Neural progenitor cell (in vitro differentiated cells): ENCODE measurements at regions not wholly inside any gene's neighbourhood (a gene's known extent, or its start where the extent isn't known, plus 50 kb on each side); places are given as distances from the start of the nearest gene placed in this dataset.

ENCODE experiments used
- DNase-seq: peaks from one replicate; pipeline ENCODE4 v3.0.0-alpha.2; 2016; ENCODE audit warnings: low spot score
- H2AFZ ChIP-seq: fragments of 200-600 bp; sonication (generic); replicated peaks from 2 replicates; pipeline ENCODE4 v1.6.1; 2016; ENCODE audit warnings: antibody characterized with exemption
- H3F3A ChIP-seq: fragments of 200-600 bp; sonication (generic); 2 replicates; pipeline ENCODE4 v1.6.1; 2016; ENCODE audit warnings: antibody characterized with exemption, low read depth
- H3K27ac ChIP-seq: fragments of 200-600 bp; sonication (generic); 2 replicates; pipeline ENCODE4 v1.5.1; 2016; ENCODE audit warnings: mild to moderate bottlenecking
- H3K27me3 ChIP-seq: fragments of 200-600 bp; sonication (generic); 2 replicates; pipeline ENCODE4 v1.6.1; 2016; ENCODE audit warnings: mild to moderate bottlenecking, moderate library complexity
- H3K36me3 ChIP-seq: fragments of 200-600 bp; sonication (generic); 2 replicates; pipeline ENCODE4 v1.5.1; 2016
- H3K4me1 ChIP-seq: fragments of 200-600 bp; sonication (generic); 2 replicates; pipeline ENCODE4 v1.6.1; 2016; ENCODE audit warnings: mixed run types
- H3K4me2 ChIP-seq: fragments of 200-600 bp; sonication (generic); 2 replicates; pipeline ENCODE4 v1.6.1; 2016
- H3K4me3 ChIP-seq: fragments of 200-600 bp; sonication (generic); 2 replicates; pipeline ENCODE4 v1.5.1; 2016
- H3K79me2 ChIP-seq: fragments of 200-600 bp; sonication (generic); 2 replicates; pipeline ENCODE4 v1.6.1; 2016; ENCODE audit warnings: low read depth
- H3K9ac ChIP-seq: fragments of 200-600 bp; sonication (generic); 2 replicates; pipeline ENCODE4 v1.6.1; 2016
- H3K9me3 ChIP-seq: fragments of 200-600 bp; sonication (generic); 2 replicates; pipeline ENCODE4 v1.5.1; 2016; ENCODE audit warnings: low read depth
- H4K20me1 ChIP-seq: fragments of 200-600 bp; sonication (generic); 2 replicates; pipeline ENCODE4 v1.6.1; 2016; ENCODE audit warnings: low read depth
- H3K27ac Mint-ChIP-seq: 3 replicates; pipeline ENCODE4 v1.8.0; 2021; ENCODE audit warnings: mixed read lengths
- H3K27me3 Mint-ChIP-seq: 2 replicates; pipeline ENCODE4 v1.8.0; 2022; ENCODE audit warnings: low read depth, mild to moderate bottlenecking, inconsistent platforms, moderate library complexity, mixed read lengths; ENCODE audit not compliant: insufficient read depth
- H3K36me3 Mint-ChIP-seq: 3 replicates; pipeline ENCODE4 v1.8.0; 2021; ENCODE audit warnings: mixed read lengths
- H3K4me1 Mint-ChIP-seq: 3 replicates; pipeline ENCODE4 v1.8.0; 2021; ENCODE audit warnings: mixed read lengths
- H3K4me3 Mint-ChIP-seq: 3 replicates; pipeline ENCODE4 v1.8.0; 2021; ENCODE audit warnings: mild to moderate bottlenecking, moderate library complexity, mixed read lengths
- H3K9me3 Mint-ChIP-seq: 3 replicates; pipeline ENCODE4 v1.8.0; 2020; ENCODE audit warnings: mixed read lengths
- CTCF ChIP-seq: fragments of 200-600 bp; sonication (generic); IDR thresholded peaks from 2 replicates; pipeline ENCODE4 v1.5.1; 2017; ENCODE audit warnings: antibody characterized with exemption, mild to moderate bottlenecking
- EZH2 ChIP-seq: fragments of 200-600 bp; sonication (generic); IDR thresholded peaks from 2 replicates; pipeline ENCODE4 v1.6.1; 2017; ENCODE audit warnings: antibody characterized with exemption, mild to moderate bottlenecking, moderate library complexity
- EZH2phosphoT487 ChIP-seq: fragments of 200-600 bp; sonication (generic); IDR thresholded peaks from 2 replicates; pipeline ENCODE4 v1.6.1; 2017; ENCODE audit warnings: antibody characterized with exemption

GRCh38 chr7:25662841-25663800 is 434.8 kb upstream of the NPVF start:
- Histone ChIP-seq H3K4me2 (no peak overlapping the region), H3K79me2 (no peaks in the 10 kb centered on the region), H3K9me3 (no peaks in the 10 kb centered on the region), H3K9ac (no peak overlapping the region), H4K20me1 (no peaks in the 10 kb centered on the region), H3K36me3 (no peaks in the 10 kb centered on the region), H2AFZ (peak overlapping the region; percentile 82), H3K27ac (no peak overlapping the region), H3K27me3 (no peaks in the 10 kb centered on the region), H3K4me3 (no peak overlapping the region), H3K4me1 (no peaks in the 10 kb centered on the region), H3F3A (no peaks in the 10 kb centered on the region)
- TF ChIP-seq EZH2 (no peak), EZH2phosphoT487 (no peak), CTCF (no peak)
- no peaks in the 10 kb centered on the region for H3K27me3 Mint-ChIP-seq
- DNase-seq = no peak
- H3K9me3 Mint-ChIP-seq = no peaks in the 10 kb centered on the region
- peak overlapping the region; percentile 25 for H3K27ac Mint-ChIP-seq
- H3K4me3 Mint-ChIP-seq = no peak overlapping the region
- no peaks in the 10 kb centered on the region for H3K36me3 Mint-ChIP-seq
- H3K4me1 Mint-ChIP-seq = peaks cover 15% of the 10 kb centered on the region

- Histone ChIP-seq H3K27me3 (no peaks in the 10 kb centered on the region), H4K20me1 (no peaks in the 10 kb centered on the region), H3K79me2 (no peaks in the 10 kb centered on the region), H3K36me3 (no peaks in the 10 kb centered on the region), H3F3A (no peaks in the 10 kb centered on the region), H3K9ac (no peak overlapping the region), H3K4me3 (no peak overlapping the region), H3K4me1 (no peaks in the 10 kb centered on the region), H2AFZ (no peak overlapping the region), H3K9me3 (no peaks in the 10 kb centered on the region), H3K4me2 (no peak overlapping the region), H3K27ac (no peak overlapping the region)
- TF ChIP-seq EZH2 = no peak
- TF ChIP-seq CTCF = no peak
- TF ChIP-seq EZH2phosphoT487 = no peak
- Mint-ChIP-seq H3K27ac (no peak overlapping the region), H3K36me3 (no peaks in the 10 kb centered on the region), H3K4me1 (peaks cover 15% of the 10 kb centered on the region), H3K9me3 (no peaks in the 10 kb centered on the region), H3K27me3 (no peaks in the 10 kb centered on the region), H3K4me3 (no peak overlapping the region)
- DNase-seq = no peak
Observed at GRCh38 chr7:25663877-25664276, 435.6 kb upstream of the NPVF start.

GRCh38 chr7:25664593-25664992 is 436.3 kb upstream of the NPVF start:
- no peaks in the 10 kb centered on the region for H4K20me1 ChIP-seq
- no peak overlapping the region for H3K4me3 Mint-ChIP-seq
- no peak overlapping the region for H3K27ac Mint-ChIP-seq
- H3K9ac ChIP-seq = no peak overlapping the region
- no peaks in the 10 kb centered on the region for H3K9me3 Mint-ChIP-seq
- H3K36me3 Mint-ChIP-seq = no peaks in the 10 kb centered on the region
- H3K36me3 ChIP-seq = no peaks in the 10 kb centered on the region
- H3K79me2 ChIP-seq = no peaks in the 10 kb centered on the region
- H3F3A ChIP-seq = no peaks in the 10 kb centered on the region
- no peak overlapping the region for H3K4me3 ChIP-seq
- no peak overlapping the region for H2AFZ ChIP-seq
- no peak for DNase-seq
- H3K4me1 Mint-ChIP-seq = peaks cover 15% of the 10 kb centered on the region
- H3K27me3 Mint-ChIP-seq = no peaks in the 10 kb centered on the region
- TF ChIP-seq EZH2 = no peak
- TF ChIP-seq EZH2phosphoT487 = no peak
- TF ChIP-seq CTCF = no peak
- H3K4me2 ChIP-seq = no peak overlapping the region
- no peaks in the 10 kb centered on the region for H3K27me3 ChIP-seq
- H3K4me1 ChIP-seq = no peaks in the 10 kb centered on the region
- no peaks in the 10 kb centered on the region for H3K9me3 ChIP-seq
- no peak overlapping the region for H3K27ac ChIP-seq
